Ovary (tissue), 7 donors: ENCODE measurements at regions not wholly inside any gene's neighbourhood (a gene's known extent, or its start where the extent isn't known, plus 50 kb on each side); places are given as distances from the start of the nearest gene placed in this dataset.

Experiments used
- DNase-seq, 5 donors: peaks; one replicate each; pipeline ENCODE4 v3.0.0-alpha.2; 2019 to 2020
- H3K27ac ChIP-seq, 2 donors: fragments of 200-600 bp; one replicate each; pipeline versions ENCODE4 v1.5.1 to v1.8.0; 2019 to 2022
- H3K27me3 ChIP-seq: fragments of 200-600 bp; one replicate; pipeline ENCODE4 v1.8.0; 2022
- H3K36me3 ChIP-seq: fragments of 200-600 bp; sonication (generic); one replicate; pipeline ENCODE4 v1.5.1; 2019
- H3K4me1 ChIP-seq: one replicate; pipeline ENCODE4 v1.8.1; 2013; ENCODE audit warnings: mild to moderate bottlenecking, moderate library complexity; ENCODE audit not compliant: insufficient read depth
- H3K4me3 ChIP-seq: fragments of 200-600 bp; sonication (generic); one replicate; pipeline ENCODE4 v1.5.1; 2017
- H3K9me3 ChIP-seq, 2 donors: fragments of 200-600 bp in 1 of 2; sonication (generic) in 1 of 2; one replicate each; pipeline versions ENCODE4 v1.5.1 to v1.8.1; 2013 to 2019; ENCODE audit warnings: mild to moderate bottlenecking in 1 of 2, moderate library complexity in 1 of 2
- CTCF ChIP-seq, 3 donors: fragments of 450-650 bp in 2 of 3; fragments of 200-600 bp in 1 of 3; IDR thresholded peaks; one replicate each; pipeline versions ENCODE4 v1.5.1 to v1.8.0; 2016 to 2022; ENCODE audit warnings: antibody characterized with exemption in 3 of 3, mild to moderate bottlenecking in 1 of 3
- EP300 ChIP-seq: sonication (generic); formaldehyde crosslinking; IDR thresholded peaks from one replicate; pipeline ENCODE4 v1.6.1; 2017; ENCODE audit warnings: antibody characterized with exemption
- POLR2A ChIP-seq: fragments of 450-650 bp; IDR thresholded peaks from one replicate; pipeline ENCODE4 v1.6.1; 2017; ENCODE audit warnings: antibody characterized with exemption, mild to moderate bottlenecking, moderate library complexity
- WGBS, 3 donors: extraction: QIAGEN DNeasy Blood & Tissue Kit in 1 of 3; methylation state at CpG; one replicate each; pipeline versions ENCODE4 v1.1.5 to v1.1.7; 2013 to 2017; 5-methylcytosine and 5-hydroxymethylcytosine counted together
- intact Hi-C, 4 donors: fragments of 100-400 bp; cut with DNase I; formaldehyde crosslinking; loops; one replicate each; pipeline versions ENCODE4 v1.11.0 to v1.15.1; 2022 to 2023
- donor health status: DM: no; HTN: no; CAD: no; lungs with moderate emphysema.
- donor health status: DM: no; HTN: no; CAD: no.
- donor health status: Bipolar disorder and iron deficiency.
- donor health status: DM: no; HTN: no; CAD: no.
- donor health status: DM: yes; HTN: yes; CAD: no.

GRCh38 chr10:36781570-36781969, 343.8 kb upstream of the ANKRD30A start:
- Histone ChIP-seq H3K36me3 (no peaks in the 10 kb centered on the region), H3K27me3 (no peaks in the 10 kb centered on the region), H3K4me3 (no peak overlapping the region), H3K9me3 (no peaks in the 10 kb centered on the region), H3K27ac (no peak overlapping the region), H3K4me1 (no peaks in the 10 kb centered on the region)
- WGBS, 3 donors, result 67 to 75% (median 74%) methylated on average over 5 of the region's 5 CpGs
- intact Hi-C loops, result no loop called here
- no peak for TF ChIP-seq POLR2A
- TF ChIP-seq CTCF (IDR thresholded peaks at IDR 0.05), result no peak
- no peak for TF ChIP-seq EP300
- DNase-seq, result no peak

GRCh38 chr10:36780158-36780557, 345.2 kb upstream of the ANKRD30A start:
- no peaks in the 10 kb centered on the region for H3K36me3 ChIP-seq
- TF ChIP-seq CTCF (IDR thresholded peaks at IDR 0.05) (no peak), POLR2A (no peak), EP300 (no peak)
- intact Hi-C loops, result no loop called here
- H3K27ac ChIP-seq, result no peak overlapping the region
- WGBS, 3 donors, result 75 to 82% (median 81%) methylated on average over 6 of the region's 6 CpGs
- no peaks in the 10 kb centered on the region for H3K9me3 ChIP-seq
- no peak overlapping the region for H3K4me3 ChIP-seq
- no peaks in the 10 kb centered on the region for H3K4me1 ChIP-seq
- no peak for DNase-seq
- no peaks in the 10 kb centered on the region for H3K27me3 ChIP-seq

GRCh38 chr10:36779238-36779846, 346.1 kb upstream of the ANKRD30A start:
- Histone ChIP-seq H3K27ac (no peak overlapping the region), H3K4me1 (no peaks in the 10 kb centered on the region), H3K27me3 (no peaks in the 10 kb centered on the region), H3K36me3 (no peaks in the 10 kb centered on the region), H3K9me3 (no peaks in the 10 kb centered on the region), H3K4me3 (no peak overlapping the region)
- 2 to 11% (median 3%) methylated on average over 2 of the region's 2 CpGs for WGBS, 3 donors
- no peak for TF ChIP-seq POLR2A
- peak in 2 of 3 donors; percentile 44 to 68 for TF ChIP-seq CTCF (IDR thresholded peaks at IDR 0.05)
- DNase-seq, result peak in 3 of 5 donors; percentile 13 to 36 (median 28)
- intact Hi-C loops, result loop anchor here in 3 of 4 donors (5.0 to 10.0 kb wide), 2 partner anchors 1142 to 1145 kb away; no protein-coding TSS in a partner anchor

- intact Hi-C loops, result loop anchor here in 3 of 4 donors (5.0 to 10.0 kb wide), 2 partner anchors 1141 to 1144 kb away; no protein-coding TSS in a partner anchor
- Histone ChIP-seq H3K4me3 (no peak overlapping the region), H3K27me3 (no peaks in the 10 kb centered on the region), H3K4me1 (no peaks in the 10 kb centered on the region), H3K9me3 (no peaks in the 10 kb centered on the region), H3K27ac (no peak overlapping the region), H3K36me3 (no peaks in the 10 kb centered on the region)
- no peak for DNase-seq
- TF ChIP-seq POLR2A, result no peak
- no peak for TF ChIP-seq CTCF (IDR thresholded peaks at IDR 0.05)
- no peak for TF ChIP-seq EP300
Measured at GRCh38 chr10:36778651-36779050, 346.7 kb upstream of the ANKRD30A start.
